ENCODE measurements at regions not wholly inside any gene's neighbourhood (a gene's known extent, or its start where the extent isn't known, plus 50 kb on each side); places are given as distances from the start of the nearest gene placed in this dataset.
"Not testable (repeated sequence)": the region's sequence is repeated elsewhere in the genome, so short reads cannot be mapped to it uniquely, and the experiment has no call there.

GRCh38 chr5:67652201-67652600, 455.6 kb upstream of the CD180 start:
- no peak for DNase-seq (ENCODE audit: low read depth in 4 of 4, low spot score in 1 of 4)

GRCh38 chr5:67651180-67651579, 454.6 kb upstream of the CD180 start:
- no peak for DNase-seq (ENCODE audit: low read depth in 4 of 4, low spot score in 1 of 4)

GRCh38 chr5:67648201-67648671, 451.6 kb upstream of the CD180 start:
- no peak for DNase-seq (ENCODE audit: low read depth in 4 of 4, low spot score in 1 of 4)

- DNase-seq (ENCODE audit: low read depth in 4 of 4, low spot score in 1 of 4) = no peak
Observed at GRCh38 chr5:67647772-67648171, 451.2 kb upstream of the CD180 start.

GRCh38 chr5:67644221-67644920, 447.8 kb upstream of the CD180 start:
- DNase-seq (ENCODE audit: low read depth in 4 of 4, low spot score in 1 of 4) = no peak

GRCh38 chr5:67643536-67643935, 446.9 kb upstream of the CD180 start:
- no peak for DNase-seq (ENCODE audit: low read depth in 4 of 4, low spot score in 1 of 4)

GRCh38 chr5:67639976-67640375, 443.4 kb upstream of the CD180 start:
- DNase-seq (ENCODE audit: low read depth in 4 of 4, low spot score in 1 of 4) = no peak

GRCh38 chr5:67639313-67639712, 442.7 kb upstream of the CD180 start:
- DNase-seq (ENCODE audit: low read depth in 4 of 4, low spot score in 1 of 4) = no peak

GRCh38 chr5:67636850-67637524, 440.4 kb upstream of the CD180 start:
- DNase-seq (ENCODE audit: low read depth in 4 of 4, low spot score in 1 of 4) = no peak

- no peak for DNase-seq (ENCODE audit: low read depth in 4 of 4, low spot score in 1 of 4)
Observed at GRCh38 chr5:67636091-67636490, 439.5 kb upstream of the CD180 start.

- not testable (repeated sequence) for DNase-seq (ENCODE audit: low read depth in 4 of 4, low spot score in 1 of 4)
Observed at GRCh38 chr5:67627079-67627478, 430.5 kb upstream of the CD180 start.

GRCh38 chr5:67623078-67623477, 426.5 kb upstream of the CD180 start:
- DNase-seq (ENCODE audit: low read depth in 4 of 4, low spot score in 1 of 4) = no peak

GRCh38 chr5:67620424-67621397, 424.1 kb upstream of the CD180 start:
- no peak for DNase-seq (ENCODE audit: low read depth in 4 of 4, low spot score in 1 of 4)

- DNase-seq (ENCODE audit: low read depth in 4 of 4, low spot score in 1 of 4) = no peak
Observed at GRCh38 chr5:67619636-67620035, 423.0 kb upstream of the CD180 start.

GRCh38 chr5:67619235-67619634, 422.6 kb upstream of the CD180 start:
- no peak for DNase-seq (ENCODE audit: low read depth in 4 of 4, low spot score in 1 of 4)

- DNase-seq (ENCODE audit: low read depth in 4 of 4, low spot score in 1 of 4) = no peak
Observed at GRCh38 chr5:67617051-67617450, 420.5 kb upstream of the CD180 start.

- no peak for DNase-seq (ENCODE audit: low read depth in 4 of 4, low spot score in 1 of 4)
Observed at GRCh38 chr5:67612961-67613360, 416.4 kb upstream of the CD180 start.

GRCh38 chr5:67610186-67610912, 413.8 kb upstream of the CD180 start:
- no peak for DNase-seq (ENCODE audit: low read depth in 4 of 4, low spot score in 1 of 4)

- no peak for DNase-seq (ENCODE audit: low read depth in 4 of 4, low spot score in 1 of 4)
Observed at GRCh38 chr5:67607958-67608357, 411.4 kb upstream of the CD180 start.

- DNase-seq (ENCODE audit: low read depth in 4 of 4, low spot score in 1 of 4) = no peak
Observed at GRCh38 chr5:67606586-67606947, 410.0 kb upstream of the CD180 start.
